ENCODE measurements at regions not wholly inside any gene's neighbourhood (a gene's known extent, or its start where the extent isn't known, plus 50 kb on each side); places are given as distances from the start of the nearest gene placed in this dataset.
"Not testable (repeated sequence)": the region's sequence is repeated elsewhere in the genome, so short reads cannot be mapped to it uniquely, and the experiment has no call there.

GRCh38 chr5:74454263-74455030 is 186.1 kb downstream of the ENC1 start:
- no peak for DNase-seq

DNA sequence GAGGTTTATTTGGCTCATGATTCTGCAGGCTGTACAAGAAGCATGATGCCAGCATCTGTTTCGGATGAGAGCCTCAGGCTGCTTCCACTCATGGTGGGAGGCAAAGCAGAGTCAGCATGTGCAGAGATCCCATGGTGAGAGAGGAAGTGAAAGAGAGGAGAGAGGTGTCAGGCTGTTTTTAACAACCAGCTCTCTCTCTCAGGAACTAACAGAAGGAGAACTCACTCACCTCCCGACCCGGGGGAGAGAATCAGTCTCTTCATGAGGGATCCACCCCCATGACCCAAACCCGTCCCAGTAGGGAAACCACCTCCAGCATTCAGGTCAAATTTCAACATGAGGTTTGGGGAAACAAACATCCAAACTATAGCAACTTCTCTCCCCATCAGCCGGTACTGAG is 187.7 kb downstream of the ENC1 start:
- no peak for DNase-seq

GRCh38 chr5:74450095-74450494 is 190.4 kb downstream of the ENC1 start:
- DNase-seq = no peak

GRCh38 chr5:74446725-74447241 is 193.7 kb downstream of the ENC1 start:
- no peak for DNase-seq

GRCh38 chr5:74442466-74442865 is 198.1 kb downstream of the ENC1 start:
- DNase-seq = no peak

GRCh38 chr5:74441616-74442015 is 198.9 kb downstream of the ENC1 start:
- no peak for DNase-seq

DNA sequence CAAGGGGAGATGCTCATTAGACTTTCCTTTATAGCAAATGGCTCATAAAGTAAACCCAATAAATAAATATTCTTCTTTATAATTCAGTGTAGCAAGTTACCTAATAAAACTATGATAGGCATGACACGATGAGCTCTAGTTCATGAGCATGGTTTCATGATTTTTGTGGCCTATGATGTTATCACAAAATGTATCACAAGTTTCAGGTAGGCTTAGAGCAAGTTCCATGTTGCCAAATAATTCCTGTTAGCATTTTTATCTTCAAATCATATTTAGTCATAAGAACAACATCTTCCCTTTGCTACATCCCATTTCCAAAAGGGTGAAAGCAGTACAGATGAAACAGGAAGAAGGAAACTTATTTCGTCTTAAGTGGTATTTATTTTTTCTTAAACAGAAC is 200.2 kb downstream of the ENC1 start:
- no peak for DNase-seq

DNA sequence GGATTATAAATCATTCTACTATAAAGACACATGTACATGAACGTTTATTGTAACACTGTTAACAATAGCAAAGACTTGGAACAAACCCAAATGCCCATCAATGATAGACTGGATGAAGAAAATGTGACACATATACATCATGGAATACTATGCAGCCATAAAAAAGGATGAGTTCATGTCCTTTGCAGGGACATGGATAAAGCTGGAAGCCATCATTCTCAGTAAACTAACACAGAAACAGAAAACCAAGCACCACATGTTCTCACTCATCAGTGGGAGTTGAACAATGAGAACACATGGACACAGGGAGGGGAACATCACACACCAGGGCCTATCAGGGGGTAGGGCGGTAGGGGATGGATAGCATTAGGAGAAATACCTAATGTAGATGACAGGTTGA is 202.7 kb downstream of the ENC1 start:
- DNase-seq = not testable (repeated sequence)

GRCh38 chr5:74433896-74434829 is 206.4 kb downstream of the ENC1 start:
- DNase-seq = no peak

DNA sequence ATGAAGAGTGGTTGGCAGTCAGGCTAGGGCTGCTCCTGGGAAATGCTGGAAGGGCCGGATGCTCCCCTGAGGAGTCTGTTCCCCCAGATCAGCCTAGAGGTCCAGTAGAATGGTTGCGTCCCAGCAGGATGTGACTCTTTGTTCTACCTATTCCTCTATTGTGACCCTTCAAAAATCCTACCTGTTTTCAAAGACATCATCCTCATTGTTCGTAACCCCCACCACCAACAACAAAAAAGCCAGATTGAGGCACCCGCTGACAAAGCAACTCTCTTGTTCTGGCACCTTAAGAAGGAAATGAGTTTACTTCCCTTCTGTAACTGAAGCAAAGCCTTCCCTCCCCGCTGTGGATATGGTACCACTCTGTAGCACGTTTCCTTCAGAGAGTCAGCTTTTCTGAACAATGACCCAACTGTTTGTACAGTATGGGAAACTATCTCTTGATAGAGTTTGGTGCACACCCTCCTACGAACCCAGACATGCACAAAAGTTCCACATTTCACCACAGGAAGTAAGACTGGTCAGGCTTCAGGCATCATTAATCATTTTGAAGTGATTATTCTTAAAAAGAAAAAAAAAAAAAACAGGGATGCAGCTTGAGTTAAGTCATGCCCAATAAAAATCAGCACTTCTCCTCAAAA is 207.2 kb downstream of the ENC1 start:
- DNase-seq = no peak

DNA sequence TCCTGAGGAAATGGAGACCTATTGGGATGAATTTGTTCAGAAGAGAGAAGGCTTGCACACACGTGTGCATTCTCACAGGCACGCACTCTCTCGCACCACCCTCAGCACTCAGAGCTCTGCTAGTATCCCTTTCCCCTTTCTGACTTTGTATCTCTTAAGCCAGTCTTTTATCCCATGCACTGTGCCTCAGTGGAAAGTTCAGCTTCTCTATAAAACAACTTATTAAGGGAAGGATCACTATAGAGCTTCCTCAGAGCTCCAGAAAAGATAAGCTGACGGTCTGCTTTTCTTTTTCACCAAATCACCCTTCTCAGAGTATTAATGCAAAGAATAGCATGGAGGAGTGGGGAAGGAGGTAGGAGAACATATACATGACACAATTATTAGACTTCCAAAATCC is 207.8 kb downstream of the ENC1 start:
- no peak for DNase-seq

- no peak for DNase-seq
These were observed 208.3 kb downstream of the ENC1 start for GRCh38 chr5:74432216-74432615.

- DNase-seq = no peak
These were observed 209.2 kb downstream of the ENC1 start for GRCh38 chr5:74431290-74431669.

DNA sequence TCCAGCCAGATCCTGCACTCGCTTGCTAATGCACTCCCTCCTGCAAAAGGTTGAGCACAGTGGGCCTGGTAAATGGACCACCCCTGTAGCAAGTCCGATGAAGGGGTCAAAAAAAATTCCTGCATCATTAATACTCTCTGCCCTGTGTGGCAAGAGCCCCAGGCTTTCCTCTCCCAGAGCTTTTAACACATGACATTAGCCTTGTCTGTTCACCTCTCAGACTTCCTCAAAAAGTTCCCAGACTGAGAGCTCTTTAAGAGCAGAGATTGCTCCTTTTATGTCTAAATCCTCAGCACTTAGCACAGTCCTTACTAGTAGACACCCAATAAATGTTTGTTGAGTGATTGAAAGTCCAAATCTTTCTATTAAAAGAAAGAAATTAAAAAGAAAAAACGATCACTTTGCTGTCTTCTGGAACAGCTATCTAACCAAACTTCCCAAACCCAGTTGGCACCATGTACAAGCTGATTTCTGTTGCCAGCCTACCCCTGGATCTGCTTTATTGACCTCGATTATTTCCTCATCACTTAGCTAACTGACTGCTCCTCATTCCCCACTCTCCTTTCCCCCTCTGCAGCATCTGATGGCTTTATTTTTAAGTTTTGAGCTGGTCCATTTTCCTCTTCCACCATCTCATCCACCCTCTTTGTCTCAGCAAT is 209.8 kb downstream of the ENC1 start:
- no peak for DNase-seq

DNA sequence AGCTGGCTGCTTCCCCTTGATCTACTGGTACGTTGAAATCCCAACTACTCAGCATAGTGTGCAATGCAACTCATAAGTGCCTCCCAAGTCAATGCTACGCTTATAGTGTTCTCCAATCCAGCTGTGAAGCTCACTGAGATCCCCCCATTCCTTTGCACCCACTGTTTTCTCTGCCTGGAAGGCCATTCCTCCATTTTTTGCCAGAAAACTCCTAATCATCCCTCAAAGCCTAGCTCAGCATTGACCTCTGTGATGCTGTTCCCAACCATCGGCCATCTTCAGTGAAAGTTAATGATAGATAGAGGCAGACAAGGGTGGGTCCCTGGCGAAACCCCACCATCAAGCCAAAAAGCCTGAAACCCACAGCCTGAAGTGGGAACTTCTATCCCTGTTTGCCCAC is 211.0 kb downstream of the ENC1 start:
- DNase-seq = no peak

DNA sequence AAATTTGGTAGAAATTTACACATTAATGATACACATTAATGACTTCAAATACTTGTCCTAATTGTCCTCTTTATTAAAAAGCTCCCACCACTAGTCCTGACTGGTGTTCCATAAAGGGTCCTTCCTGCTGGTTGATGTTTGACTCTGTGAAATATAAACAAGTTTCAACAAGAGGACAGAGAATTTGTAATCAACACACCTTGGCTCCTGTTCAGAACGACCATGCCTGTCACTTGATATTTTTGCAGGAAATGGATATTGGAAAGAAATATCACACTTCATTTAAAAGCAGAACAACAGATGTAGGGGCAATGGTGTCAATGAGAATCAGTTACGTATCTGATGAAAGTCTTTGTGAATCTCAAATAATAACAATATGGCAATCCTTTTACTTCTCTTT is 211.7 kb downstream of the ENC1 start:
- DNase-seq = no peak

- DNase-seq = no peak
These were observed 212.3 kb downstream of the ENC1 start for GRCh38 chr5:74428275-74428674.

DNA sequence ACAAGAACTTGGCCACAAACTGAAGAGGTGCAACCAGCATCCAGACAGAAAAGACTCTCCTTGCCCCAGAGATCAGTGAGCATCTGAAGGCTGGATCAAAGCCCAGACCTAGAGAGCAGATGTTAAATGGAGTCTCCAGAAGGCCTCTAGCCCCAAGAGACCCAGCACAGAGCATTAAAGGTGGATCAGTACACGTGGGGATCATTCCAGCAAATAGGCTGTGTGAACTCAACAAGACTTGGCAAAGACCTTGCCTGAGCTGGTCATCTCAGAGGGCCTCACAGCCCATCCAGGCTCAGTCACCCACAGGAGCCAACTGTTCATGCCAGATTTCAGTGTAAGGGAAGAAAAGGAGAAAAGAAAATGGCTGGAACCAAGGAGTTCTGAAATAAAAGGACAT is 214.0 kb downstream of the ENC1 start:
- no peak for DNase-seq

- no peak for DNase-seq
These were observed 216.2 kb downstream of the ENC1 start for GRCh38 chr5:74424162-74424868.

GRCh38 chr5:74423383-74423782 is 217.1 kb downstream of the ENC1 start:
- no peak for DNase-seq

GRCh38 chr5:74422671-74423070 is 217.9 kb downstream of the ENC1 start:
- DNase-seq = no peak

GRCh38 chr5:74422030-74422429 is 218.5 kb downstream of the ENC1 start:
- DNase-seq = no peak

Measured in NCI-H526 treated with DMSO at 0.1 percent for 48 hours (cell line).